AG10803 (cell line): ENCODE measurements at regions not wholly inside any gene's neighbourhood (a gene's known extent, or its start where the extent isn't known, plus 50 kb on each side); places are given as distances from the start of the nearest gene placed in this dataset.

Source experiments
- DNase-seq: peaks from one replicate; pipeline ENCODE4 v3.0.0; 2010; ENCODE audit warnings: low read depth
- H3K4me3 ChIP-seq: 2 replicates; pipeline ENCODE4 v1.5.1; 2011; ENCODE audit warnings: mild to moderate bottlenecking, low read length, control low read depth
- CTCF ChIP-seq: conservative IDR thresholded peaks from 2 replicates; pipeline ENCODE4 v1.5.1; 2011; ENCODE audit warnings: mild to moderate bottlenecking, low read length, control low read depth, inconsistent platforms

- no peak overlapping the region for H3K4me3 ChIP-seq
- no peak for TF ChIP-seq CTCF
- peak; percentile 88 for DNase-seq
These were observed 502.8 kb upstream of the CDH11 start for GRCh38 chr16:65624666-65625065.

GRCh38 chr16:65624229-65624628 lies 502.4 kb upstream of the CDH11 start:
- H3K4me3 ChIP-seq: no peak overlapping the region
- no peak for TF ChIP-seq CTCF
- DNase-seq: no peak

- no peak for TF ChIP-seq CTCF
- H3K4me3 ChIP-seq: no peak overlapping the region
- no peak for DNase-seq
These were observed 501.0 kb upstream of the CDH11 start for GRCh38 chr16:65622871-65623270.

- DNase-seq: no peak
- TF ChIP-seq CTCF: no peak
- H3K4me3 ChIP-seq: no peak overlapping the region
These were observed 500.3 kb upstream of the CDH11 start for GRCh38 chr16:65622151-65622550.

GRCh38 chr16:65621640-65622039 lies 499.8 kb upstream of the CDH11 start:
- DNase-seq: no peak
- H3K4me3 ChIP-seq: no peak overlapping the region
- TF ChIP-seq CTCF: no peak

GRCh38 chr16:65619606-65620005 lies 497.7 kb upstream of the CDH11 start:
- no peak overlapping the region for H3K4me3 ChIP-seq
- TF ChIP-seq CTCF: no peak
- no peak for DNase-seq

- H3K4me3 ChIP-seq: no peak overlapping the region
- no peak for TF ChIP-seq CTCF
These were observed 497.1 kb upstream of the CDH11 start for GRCh38 chr16:65618931-65619330.

More at GRCh38 chr16:65618931-65619330, 497.1 kb upstream of the CDH11 start:
- DNase-seq: no peak
